ENCODE measurements at regions not wholly inside any gene's neighbourhood (a gene's known extent, or its start where the extent isn't known, plus 50 kb on each side); places are given as distances from the start of the nearest gene placed in this dataset.
"Not testable (repeated sequence)": the region's sequence is repeated elsewhere in the genome, so short reads cannot be mapped to it uniquely, and the experiment has no call there.

DNA sequence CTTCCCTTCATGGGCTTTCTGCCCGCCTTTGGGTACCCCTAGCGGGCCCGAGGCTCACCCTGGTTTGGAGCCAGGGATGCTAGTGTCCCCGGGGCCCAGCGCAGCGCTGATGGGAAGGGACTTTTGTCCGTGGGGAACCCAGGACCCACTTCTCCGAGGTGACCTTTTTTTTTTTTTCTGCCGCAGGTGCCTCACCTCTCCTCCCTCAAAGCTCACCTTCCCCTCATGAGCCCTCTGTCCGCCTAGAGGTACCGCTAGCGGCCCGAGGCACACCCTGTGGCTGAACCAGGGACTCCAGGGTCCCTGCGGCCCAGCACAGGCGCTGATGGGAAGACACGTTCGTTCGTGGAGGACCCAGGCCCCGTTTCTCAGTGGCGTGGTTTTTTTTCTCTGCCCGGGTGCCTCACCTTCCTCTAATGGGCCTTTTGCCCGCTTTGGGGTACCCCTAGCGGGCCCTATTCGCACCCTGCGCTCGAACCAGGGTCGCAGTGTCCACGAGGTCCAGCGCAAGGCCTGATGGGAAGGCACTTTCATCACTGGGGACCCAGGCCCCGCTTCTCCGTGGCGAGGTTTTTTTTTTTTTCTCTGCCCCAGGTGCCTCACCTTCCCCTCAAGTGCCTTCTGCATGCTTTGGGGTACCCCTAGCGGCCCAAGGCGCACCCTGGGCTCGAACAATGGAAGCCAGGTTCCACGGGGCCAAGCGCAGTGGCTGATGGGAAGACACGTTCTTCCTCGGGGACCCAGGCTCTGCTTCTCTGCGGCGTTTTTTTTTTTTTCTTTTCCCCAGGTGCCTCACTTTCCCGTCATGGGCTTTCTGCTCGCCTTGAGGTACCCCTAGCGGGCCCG lies 1481.6 kb upstream of the TPTE start:
- TF ChIP-seq CTCF (optimal IDR thresholded peaks at IDR 0.05 in 1 of 3, IDR thresholded peaks at IDR 0.05 in 1 of 3, conservative IDR thresholded peaks at IDR 0.05 in 1 of 3; ENCODE audit: extremely low read depth in 1 of 3, insufficient read depth in 2 of 3, low read length in 3 of 3); EZH2 (IDR thresholded peaks at IDR 0.05; ENCODE audit: low read length): not testable (repeated sequence)

All from keratinocyte (primary cell).